Right lobe of liver (tissue), 4 donors: ENCODE measurements at regions not wholly inside any gene's neighbourhood (a gene's known extent, or its start where the extent isn't known, plus 50 kb on each side); places are given as distances from the start of the nearest gene placed in this dataset.

Experiments
- CTCF ChIP-seq, 4 donors: fragments of 200-600 bp in 3 of 4; fragments of 450-650 bp in 1 of 4; IDR thresholded peaks; one replicate each; pipeline versions ENCODE4 v1.5.1 to v1.8.0; 2016 to 2022; ENCODE audit warnings: antibody characterized with exemption in 4 of 4, mild to moderate bottlenecking in 2 of 4
- POLR2A ChIP-seq: fragments of 450-650 bp; IDR thresholded peaks from one replicate; pipeline ENCODE4 v1.6.1; 2017; ENCODE audit warnings: antibody characterized with exemption, mild to moderate bottlenecking
- donor health status: DM: no; HTN: no; CAD: no.
- donor health status: DM: no; HTN: no; CAD: no.
- donor health status: DM: no; HTN: yes; CAD: no.

DNA sequence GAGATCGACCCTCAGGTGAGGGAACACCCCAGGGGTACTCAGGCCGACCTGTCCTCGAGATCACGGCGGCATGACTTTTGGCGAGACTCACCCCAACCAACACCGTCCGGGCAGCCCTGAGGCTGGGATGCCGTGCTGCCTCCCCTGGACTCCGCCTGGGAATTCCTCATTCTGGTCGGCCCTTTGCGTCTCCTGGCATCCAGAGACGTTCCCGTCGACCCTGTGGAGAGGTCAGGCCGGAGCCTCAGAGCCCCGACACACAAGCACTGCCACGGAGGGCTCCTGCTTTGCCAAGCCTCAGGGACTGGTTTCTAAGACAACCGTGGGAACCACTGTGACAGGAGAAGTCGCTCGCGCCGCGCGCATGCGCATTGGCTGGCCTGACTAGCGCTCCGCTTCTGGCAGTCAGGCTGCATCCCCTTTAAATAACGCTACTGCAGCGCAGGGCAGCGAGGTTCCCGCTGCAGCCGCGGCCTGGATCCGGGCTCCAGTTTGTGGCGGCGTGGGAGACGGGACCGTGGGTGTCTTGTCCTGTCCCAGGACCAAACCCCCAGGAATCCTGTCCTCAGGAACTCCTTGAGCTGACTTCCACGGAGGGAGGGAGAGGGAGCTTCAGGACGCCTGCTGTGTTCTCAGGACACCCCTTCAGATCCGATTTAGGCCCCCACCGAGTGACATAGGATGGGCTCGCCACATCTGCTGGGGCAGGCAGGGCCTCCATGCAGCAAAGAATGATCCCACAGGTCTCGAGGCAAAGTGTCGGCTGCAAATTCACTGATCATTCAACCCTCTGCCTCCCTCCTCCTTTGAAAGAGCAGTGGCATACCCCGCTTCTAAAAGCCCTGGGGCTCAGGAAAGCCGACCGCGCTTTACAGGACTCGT, 163.2 kb upstream of the ZNF337 start:
- TF ChIP-seq CTCF (IDR thresholded peaks at IDR 0.05) (no peak), POLR2A (no peak)
